ENCODE measurements at regions not wholly inside any gene's neighbourhood (a gene's known extent, or its start where the extent isn't known, plus 50 kb on each side); places are given as distances from the start of the nearest gene placed in this dataset.

- TF ChIP-seq FOXM1 (CRISPR knock-in tag; IDR thresholded peaks at IDR 0.05) = no peak
- TF ChIP-seq CTCF (CRISPR knock-in tag; IDR thresholded peaks at IDR 0.05) = no peak
- TF ChIP-seq ZNF256 (CRISPR knock-in tag; conservative IDR thresholded peaks at IDR 0.05) = no peak
- TF ChIP-seq ZNF768 (CRISPR knock-in tag; IDR thresholded peaks at IDR 0.05) = no peak
- TF ChIP-seq ZFP36 (IDR thresholded peaks at IDR 0.05; ENCODE audit: borderline replicate concordance, low read depth, low read length, partially characterized antibody) = no peak
- no peak for TF ChIP-seq BRD4 (CRISPR knock-in tag; IDR thresholded peaks at IDR 0.05)
These were observed 235.1 kb upstream of the RUNX1 start for GRCh38 chr21:35284199-35284598.

All from HepG2 (cell line).